H9 (cell line): ENCODE measurements at regions not wholly inside any gene's neighbourhood (a gene's known extent, or its start where the extent isn't known, plus 50 kb on each side); places are given as distances from the start of the nearest gene placed in this dataset.

Source experiments
- DNase-seq: peaks from one replicate; pipeline ENCODE4 v3.0.0-alpha.2; 2017
- H2AFZ ChIP-seq: one replicate; pipeline ENCODE4 v1.6.1; 2013; ENCODE audit warnings: mild to moderate bottlenecking, low read length, control low read depth, moderate library complexity
- H2AK5ac ChIP-seq: 2 replicates; pipeline ENCODE4 v1.6.1; 2013; ENCODE audit warnings: low read length, control low read depth, mixed read lengths; ENCODE audit not compliant: insufficient read length
- H2BK120ac ChIP-seq: one replicate; pipeline ENCODE4 v1.6.1; 2013; ENCODE audit warnings: low read depth, mild to moderate bottlenecking, low read length, control low read depth, inconsistent platforms; ENCODE audit not compliant: poor library complexity, severe bottlenecking
- H2BK12ac ChIP-seq: 2 replicates; pipeline ENCODE4 v1.6.1; 2013; ENCODE audit warnings: low read length, control low read depth, mixed read lengths, low read depth; ENCODE audit not compliant: insufficient read length
- H2BK15ac ChIP-seq: 2 replicates; pipeline ENCODE4 v1.6.1; 2013; ENCODE audit warnings: low read depth, low read length, control low read depth
- H2BK20ac ChIP-seq: one replicate; pipeline ENCODE4 v1.6.1; 2013; ENCODE audit warnings: low read depth, mild to moderate bottlenecking, low read length, control low read depth, inconsistent platforms; ENCODE audit not compliant: poor library complexity, severe bottlenecking
- H2BK5ac ChIP-seq: 2 replicates; pipeline ENCODE4 v1.6.1; 2013; ENCODE audit warnings: low read length, control low read depth, mixed read lengths; ENCODE audit not compliant: insufficient read length
- H3K14ac ChIP-seq: 2 replicates; pipeline ENCODE4 v1.6.1; 2013; ENCODE audit warnings: low read length, control low read depth; ENCODE audit not compliant: insufficient read depth
- H3K18ac ChIP-seq: 2 replicates; pipeline ENCODE4 v1.6.1; 2013; ENCODE audit warnings: low read depth, mild to moderate bottlenecking, mixed read lengths, low read length, control low read depth; ENCODE audit not compliant: insufficient read length
- H3K23ac ChIP-seq: 2 replicates; pipeline ENCODE4 v1.6.1; 2013; ENCODE audit warnings: low read length, control low read depth, mixed read lengths, low read depth; ENCODE audit not compliant: insufficient read length
- H3K23me2 ChIP-seq: 2 replicates; pipeline ENCODE4 v1.6.1; 2013; ENCODE audit warnings: low read depth, mild to moderate bottlenecking, mixed read lengths, low read length, control low read depth; ENCODE audit not compliant: insufficient read length, poor library complexity, severe bottlenecking
- H3K27ac ChIP-seq: 2 replicates; pipeline ENCODE4 v1.5.1; 2013; ENCODE audit warnings: low read length, control low read depth, mixed read lengths, low read depth; ENCODE audit not compliant: insufficient read length
- H3K27me3 ChIP-seq: 2 replicates; pipeline ENCODE4 v1.6.1; 2013; ENCODE audit warnings: low read length, control low read depth, inconsistent platforms; ENCODE audit not compliant: insufficient read depth
- H3K4ac ChIP-seq: 2 replicates; pipeline ENCODE4 v1.6.1; 2013; ENCODE audit warnings: low read depth, mild to moderate bottlenecking, control low read depth, inconsistent platforms, low read length, moderate library complexity
- H3K4me1 ChIP-seq: 2 replicates; pipeline ENCODE4 v1.6.1; 2013; ENCODE audit warnings: low read length, control low read depth, inconsistent platforms; ENCODE audit not compliant: insufficient read depth
- H3K4me2 ChIP-seq: 2 replicates; pipeline ENCODE4 v1.6.1; 2013; ENCODE audit warnings: low read length, control low read depth, mixed read lengths; ENCODE audit not compliant: insufficient read length, insufficient read depth
- H3K56ac ChIP-seq: 2 replicates; pipeline ENCODE4 v1.6.1; 2013; ENCODE audit warnings: low read depth, mild to moderate bottlenecking, mixed read lengths, low read length, control low read depth; ENCODE audit not compliant: insufficient read length
- H3K79me1 ChIP-seq: 2 replicates; pipeline ENCODE4 v1.6.1; 2013; ENCODE audit warnings: low read depth, mild to moderate bottlenecking, moderate library complexity, low read length, control low read depth, inconsistent platforms; ENCODE audit not compliant: insufficient read depth, poor library complexity, severe bottlenecking
- H3K79me2 ChIP-seq: 2 replicates; pipeline ENCODE4 v1.6.1; 2013; ENCODE audit warnings: low read length, control low read depth, inconsistent platforms; ENCODE audit not compliant: insufficient read depth
- H3K9ac ChIP-seq: 2 replicates; pipeline ENCODE4 v1.6.1; 2013; ENCODE audit warnings: low read length, control low read depth, mixed read lengths; ENCODE audit not compliant: insufficient read length; ENCODE audit errors: extremely low read depth
- H3K9me3 ChIP-seq: one replicate; pipeline ENCODE4 v1.6.1; 2013; ENCODE audit warnings: low read depth, low read length, inconsistent platforms; ENCODE audit not compliant: control insufficient read depth
- H3T11ph ChIP-seq: one replicate; pipeline ENCODE4 v1.6.1; 2013; ENCODE audit warnings: mild to moderate bottlenecking, low read length, control low read depth, inconsistent platforms
- H4K20me1 ChIP-seq: one replicate; pipeline ENCODE4 v1.6.1; 2013; ENCODE audit not compliant: control insufficient read depth, insufficient read length, insufficient read depth
- H4K5ac ChIP-seq: 2 replicates; pipeline ENCODE4 v1.6.1; 2013; ENCODE audit warnings: low read depth, mild to moderate bottlenecking, mixed read lengths, low read length, control low read depth; ENCODE audit not compliant: insufficient read length
- H4K8ac ChIP-seq: replicated peaks from 2 replicates; pipeline ENCODE4 v1.6.1; 2013; ENCODE audit warnings: low read length, control low read depth, mixed read lengths, low read depth; ENCODE audit not compliant: insufficient read length
- H4K91ac ChIP-seq: 2 replicates; pipeline ENCODE4 v1.6.1; 2013; ENCODE audit warnings: low read depth, mild to moderate bottlenecking, moderate library complexity, mixed read lengths, low read length, control low read depth; ENCODE audit not compliant: insufficient read length
- H3K27ac Mint-ChIP-seq, 3 experiments: 2 replicates in 2 of 3; 3 replicates in 1 of 3; pipeline ENCODE4 v1.8.0; 2020 to 2021; ENCODE audit warnings: mixed read lengths in 3 of 3, mild to moderate bottlenecking in 1 of 3, moderate library complexity in 1 of 3
- H3K27me3 Mint-ChIP-seq: 2 replicates; pipeline ENCODE4 v1.8.0; 2021; ENCODE audit warnings: low read depth, mild to moderate bottlenecking, moderate library complexity, mixed read lengths
- H3K36me3 Mint-ChIP-seq, 3 experiments: 2 replicates in 2 of 3; 3 replicates in 1 of 3; pipeline ENCODE4 v1.8.0; 2020 to 2021; ENCODE audit warnings: low read depth in 3 of 3, mixed read lengths in 3 of 3; ENCODE audit not compliant: insufficient read depth in 1 of 3
- H3K4me1 Mint-ChIP-seq, 2 experiments: 2 replicates each; pipeline ENCODE4 v1.8.0; 2020; ENCODE audit warnings: mixed read lengths in 2 of 2
- H3K4me3 Mint-ChIP-seq, 2 experiments: 2 replicates in 1 of 2; 3 replicates in 1 of 2; pipeline ENCODE4 v1.8.0; 2020 to 2021; ENCODE audit warnings: mild to moderate bottlenecking in 2 of 2, mixed read lengths in 2 of 2, moderate library complexity in 1 of 2
- H3K9me3 Mint-ChIP-seq, 2 experiments: 2 replicates in 1 of 2; 3 replicates in 1 of 2; pipeline ENCODE4 v1.8.0; 2020; ENCODE audit warnings: mild to moderate bottlenecking in 2 of 2, mixed read lengths in 2 of 2, moderate library complexity in 1 of 2
- CTCF ChIP-seq: fragments of 200-600 bp; sonication (generic); conservative IDR thresholded peaks from 3 replicates; pipeline ENCODE4 v1.8.0; 2021; ENCODE audit warnings: antibody characterized with exemption, mild to moderate bottlenecking
- WGBS: extraction: QIAGEN DNeasy Blood & Tissue Kit; methylation state at CpG from one replicate; pipeline ENCODE4 v1.1.7; 2013; ENCODE audit warnings: missing lambda C conversion rate, low lambda C conversion rate, mixed read lengths; ENCODE audit not compliant: insufficient read length; ENCODE audit errors: extremely low coverage; 5-methylcytosine and 5-hydroxymethylcytosine counted together

DNA sequence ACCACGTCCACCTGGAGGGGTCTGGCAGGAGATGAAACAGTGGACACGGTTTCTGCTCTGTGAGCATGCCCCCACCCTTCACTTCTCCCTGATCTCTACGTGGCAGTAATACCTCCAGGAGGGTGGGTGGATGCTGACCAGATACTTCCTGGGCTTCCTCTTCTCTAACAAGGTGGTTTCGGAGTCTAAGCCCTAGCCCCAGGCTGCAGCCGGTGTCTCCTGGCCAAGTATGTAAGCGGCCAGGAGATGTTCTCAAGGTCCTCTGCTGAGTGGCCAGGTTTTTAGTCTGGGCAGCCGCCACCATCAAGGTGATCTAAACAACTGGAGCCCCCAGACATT is 101.8 kb upstream of the ASB18 start:
- Histone ChIP-seq H4K5ac (no peak overlapping the region), H3K9ac (no peak overlapping the region), H4K8ac (no peak overlapping the region), H2BK5ac (no peak overlapping the region), H2AK5ac (no peak overlapping the region), H2BK120ac (no peak overlapping the region), H3K4me1 (0 out of 2 replicates have a peak, but pooled peaks cover 6% of the 10 kb centered on the region), H3K18ac (no peak overlapping the region), H3K4me2 (no peak overlapping the region), H3K56ac (no peak overlapping the region), H3T11ph (no peak overlapping the region), H2BK20ac (no peak overlapping the region), H4K20me1 (no peaks in the 10 kb centered on the region), H3K79me2 (no peaks in the 10 kb centered on the region), H3K79me1 (no peaks in the 10 kb centered on the region), H2AFZ (no peak overlapping the region), H3K9me3 (no peaks in the 10 kb centered on the region), H3K27ac (no peak overlapping the region), H2BK12ac (no peak overlapping the region), H3K14ac (no peak overlapping the region), H3K4ac (no peak overlapping the region), H3K23me2 (no peaks in the 10 kb centered on the region), H3K23ac (no peak overlapping the region), H3K27me3 (no peaks in the 10 kb centered on the region), H2BK15ac (no peak overlapping the region), H4K91ac (no peak overlapping the region)
- Mint-ChIP-seq H3K9me3 (no peaks in the 10 kb centered on the region), H3K4me3 (no peak overlapping the region), H3K36me3 (no peaks in the 10 kb centered on the region), H3K27me3 (no peaks in the 10 kb centered on the region), H3K27ac (no peak overlapping the region), H3K4me1 (peaks cover 14 to 17% of the 10 kb centered on the region in 2 experiments)
- no peak for DNase-seq
- TF ChIP-seq CTCF, result no peak
- no CpG with 5 or more reads among the region's 7 CpGs for WGBS
